HPDE6-E6E7 (cell line): ENCODE measurements at regions not wholly inside any gene's neighbourhood (a gene's known extent, or its start where the extent isn't known, plus 50 kb on each side); places are given as distances from the start of the nearest gene placed in this dataset.
"Not testable (repeated sequence)": the region's sequence is repeated elsewhere in the genome, so short reads cannot be mapped to it uniquely, and the experiment has no call there.

ENCODE experiments used
- DNase-seq: peaks from one replicate; pipeline ENCODE4 v3.0.0; 2011; ENCODE audit warnings: missing footprints; ENCODE audit errors: extremely low spot score

- DNase-seq, result not testable (repeated sequence)
These were observed 136.6 kb upstream of the PROKR2 start for GRCh38 chr20:5453316-5453715.

- not testable (repeated sequence) for DNase-seq
These were observed 135.9 kb upstream of the PROKR2 start for GRCh38 chr20:5452691-5453090.

GRCh38 chr20:5452286-5452685, 135.5 kb upstream of the PROKR2 start:
- DNase-seq, result not testable (repeated sequence)

GRCh38 chr20:5451643-5452210, 135.0 kb upstream of the PROKR2 start:
- DNase-seq, result no peak

- peak; percentile 55 for DNase-seq
These were observed 131.8 kb upstream of the PROKR2 start for GRCh38 chr20:5448449-5449118.

GRCh38 chr20:5447188-5447587, 130.4 kb upstream of the PROKR2 start:
- no peak for DNase-seq

- DNase-seq, result no peak
These were observed 128.9 kb upstream of the PROKR2 start for GRCh38 chr20:5445611-5446010.

GRCh38 chr20:5442101-5442500, 125.3 kb upstream of the PROKR2 start:
- DNase-seq, result no peak

- no peak for DNase-seq
These were observed 117.4 kb upstream of the PROKR2 start for GRCh38 chr20:5434116-5434515.

- DNase-seq, result no peak
These were observed 116.6 kb upstream of the PROKR2 start for GRCh38 chr20:5433352-5433751.

- no peak for DNase-seq
These were observed 115.3 kb upstream of the PROKR2 start for GRCh38 chr20:5432030-5432429.

GRCh38 chr20:5430670-5431069, 113.9 kb upstream of the PROKR2 start:
- DNase-seq, result peak; percentile 35

GRCh38 chr20:5426026-5426425, 109.3 kb upstream of the PROKR2 start:
- DNase-seq, result no peak

GRCh38 chr20:5416086-5416485, 99.3 kb upstream of the PROKR2 start:
- no peak for DNase-seq

GRCh38 chr20:5413394-5413793, 96.6 kb upstream of the PROKR2 start:
- DNase-seq, result no peak

- DNase-seq, result no peak
These were observed 93.7 kb upstream of the PROKR2 start for GRCh38 chr20:5410470-5410869.

- DNase-seq, result no peak
These were observed 86.3 kb upstream of the PROKR2 start for GRCh38 chr20:5402903-5403531.

GRCh38 chr20:5401277-5401875, 84.6 kb upstream of the PROKR2 start:
- DNase-seq, result no peak

- DNase-seq, result no peak
These were observed 83.5 kb upstream of the PROKR2 start for GRCh38 chr20:5400164-5400762.

GRCh38 chr20:5397393-5397792, 80.6 kb upstream of the PROKR2 start:
- DNase-seq, result no peak

GRCh38 chr20:5395932-5396727, 79.4 kb upstream of the PROKR2 start:
- no peak for DNase-seq
